ELF-1 (cell line): ENCODE measurements at regions not wholly inside any gene's neighbourhood (a gene's known extent, or its start where the extent isn't known, plus 50 kb on each side); places are given as distances from the start of the nearest gene placed in this dataset.
"Not testable (repeated sequence)": the region's sequence is repeated elsewhere in the genome, so short reads cannot be mapped to it uniquely, and the experiment has no call there.

Experiments used
- DNase-seq: peaks from one replicate; pipeline ENCODE4 v3.0.0-alpha.2; 2016; ENCODE audit warnings: low read depth, low spot score

DNA sequence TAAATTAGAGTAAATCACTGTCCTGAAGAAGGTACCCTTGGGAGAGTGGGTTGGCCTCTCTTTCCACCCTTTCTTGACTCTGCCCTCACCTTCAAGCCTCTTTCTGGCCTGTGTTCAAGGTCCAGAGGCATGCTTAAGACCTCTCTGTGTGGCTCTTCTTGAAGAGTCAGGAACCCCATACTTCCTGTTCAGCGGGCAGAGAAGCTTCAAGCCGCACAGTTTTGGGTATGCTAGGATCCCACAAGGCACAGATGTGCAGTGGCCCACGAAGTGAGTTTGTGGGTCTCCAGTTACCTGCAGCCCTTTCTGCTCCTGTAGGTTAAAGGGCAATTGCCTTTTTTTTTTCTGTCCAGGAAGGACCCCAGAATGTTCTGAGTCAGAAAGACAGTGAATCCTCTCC, 113.7 kb downstream of the PPIAL4A start:
- not testable (repeated sequence) for DNase-seq

DNA sequence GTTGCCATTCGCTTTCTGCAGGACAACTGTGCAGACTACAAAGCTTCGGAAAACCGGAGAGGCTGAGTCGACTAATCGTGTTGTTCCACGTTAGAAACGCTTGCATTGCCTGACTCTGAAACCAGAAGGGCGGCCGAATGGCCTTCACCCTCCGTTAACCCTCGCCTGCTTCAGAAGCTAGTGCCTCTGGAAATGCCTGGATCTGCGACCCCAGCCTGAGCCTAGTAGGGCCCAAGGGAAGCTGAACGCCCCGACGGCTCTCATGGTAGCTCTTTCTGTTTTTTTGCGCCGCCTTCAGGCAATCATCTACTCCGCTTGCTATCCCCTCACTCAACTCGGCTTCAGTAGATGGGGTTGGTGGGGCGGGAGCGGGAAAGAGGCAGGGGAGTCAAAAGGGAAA, 117.3 kb downstream of the PPIAL4A start:
- peak; percentile 8 for DNase-seq

DNA sequence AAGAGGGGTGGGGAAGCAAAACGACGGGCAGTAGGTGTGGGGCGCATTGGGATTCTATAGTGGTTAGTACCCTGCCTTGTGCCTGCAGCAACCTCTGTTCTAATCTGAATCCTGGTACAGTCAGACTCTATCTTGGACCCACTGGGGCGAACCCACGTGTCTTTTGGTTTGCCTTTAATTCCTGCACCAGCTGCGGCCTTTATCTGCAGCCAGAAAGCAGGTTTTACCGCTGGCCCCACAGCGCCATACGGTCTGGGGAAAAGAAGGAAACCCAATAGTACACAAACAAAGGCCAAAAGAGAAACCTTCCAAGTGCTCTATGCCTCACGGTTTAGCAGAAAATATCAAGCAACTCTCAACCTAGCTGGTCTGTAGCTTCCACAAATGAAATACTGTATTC, 118.2 kb downstream of the PPIAL4A start:
- peak; percentile 2 for DNase-seq

DNA sequence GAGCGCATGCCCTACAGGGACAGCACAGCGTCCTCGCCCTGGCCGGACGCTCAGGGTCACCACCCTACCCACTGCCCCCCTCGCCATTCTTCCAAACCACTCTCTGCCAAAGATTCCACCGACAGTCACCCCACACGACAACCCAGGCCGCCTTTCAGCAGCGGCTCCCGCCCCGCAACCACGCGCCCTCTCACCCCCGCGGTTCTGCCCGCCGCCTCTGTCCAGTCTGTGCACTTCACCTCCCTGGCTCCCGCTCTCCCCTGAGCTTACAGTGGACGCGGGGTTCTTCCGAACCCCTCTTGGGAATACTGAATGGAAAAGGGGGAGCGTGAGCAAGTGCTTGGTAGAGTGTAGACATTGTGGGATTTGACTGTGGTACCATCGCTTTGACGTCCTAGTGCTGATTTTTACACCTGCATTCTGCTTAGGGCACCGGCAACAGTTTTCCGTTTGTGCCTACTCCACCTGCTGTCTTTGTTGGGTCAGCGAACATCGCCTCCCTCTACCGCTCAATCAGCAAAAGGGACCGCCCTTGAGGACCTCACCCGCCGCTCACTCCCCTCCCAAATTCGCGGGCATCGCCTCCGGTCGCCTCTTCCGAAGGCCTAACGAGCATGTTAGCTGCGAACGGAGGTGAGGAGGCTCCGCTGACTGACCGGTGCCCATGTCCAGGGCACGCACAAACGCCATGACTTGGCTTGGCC, 119.1 kb downstream of the PPIAL4A start:
- peak; percentile 1 for DNase-seq

DNA sequence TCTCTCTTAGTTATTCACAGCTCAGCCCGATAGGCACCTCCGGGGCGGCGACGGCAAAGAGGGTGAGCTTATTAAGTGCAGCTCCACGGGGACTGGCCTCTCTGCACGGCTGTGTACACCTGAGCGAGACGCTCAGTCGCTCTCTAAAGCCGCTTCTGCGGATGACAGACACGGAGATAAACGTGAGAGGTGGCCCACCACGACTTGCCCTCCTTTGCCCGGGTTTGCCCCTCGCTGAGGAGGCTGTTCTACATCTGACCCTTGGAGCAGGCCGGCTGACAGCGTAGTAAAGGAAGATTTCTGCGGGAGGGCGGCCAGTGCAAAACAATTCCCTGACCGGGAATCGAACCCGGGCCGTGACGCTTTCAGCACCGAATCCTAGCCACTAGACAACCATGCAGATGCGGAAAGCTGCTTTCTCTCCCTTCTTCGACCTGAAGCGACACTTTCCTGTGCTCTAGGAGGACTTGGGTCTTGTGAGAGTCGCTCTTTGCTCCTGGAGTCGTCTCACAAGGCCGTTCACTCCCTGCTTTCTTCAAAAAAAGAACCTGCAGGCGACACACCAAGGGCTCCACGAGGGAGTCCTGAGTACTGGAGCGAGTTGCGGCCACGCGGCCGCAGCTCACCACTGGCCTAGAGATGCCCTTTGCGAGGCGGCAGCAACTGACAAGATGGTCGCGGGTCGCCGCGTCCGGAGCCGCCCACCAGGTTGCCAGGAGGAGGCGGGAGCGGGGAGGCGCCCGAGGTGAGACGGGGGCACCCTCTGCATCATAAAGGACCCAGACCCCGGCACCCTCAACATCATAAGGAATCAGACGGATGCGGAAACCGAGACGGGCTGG, 119.9 kb downstream of the PPIAL4A start:
- peak; percentile 64 for DNase-seq

GRCh38 chr1:121010141-121010540, 120.6 kb downstream of the PPIAL4A start:
- DNase-seq, result not testable (repeated sequence)

- not testable (repeated sequence) for DNase-seq
Measured at GRCh38 chr1:121013181-121013580, 123.6 kb downstream of the PPIAL4A start.

GRCh38 chr1:121016182-121017028, 126.8 kb downstream of the PPIAL4A start:
- peak; percentile 87 for DNase-seq

- peak; percentile 2 for DNase-seq
Measured at GRCh38 chr1:121019715-121020349, 130.3 kb downstream of the PPIAL4A start.

DNA sequence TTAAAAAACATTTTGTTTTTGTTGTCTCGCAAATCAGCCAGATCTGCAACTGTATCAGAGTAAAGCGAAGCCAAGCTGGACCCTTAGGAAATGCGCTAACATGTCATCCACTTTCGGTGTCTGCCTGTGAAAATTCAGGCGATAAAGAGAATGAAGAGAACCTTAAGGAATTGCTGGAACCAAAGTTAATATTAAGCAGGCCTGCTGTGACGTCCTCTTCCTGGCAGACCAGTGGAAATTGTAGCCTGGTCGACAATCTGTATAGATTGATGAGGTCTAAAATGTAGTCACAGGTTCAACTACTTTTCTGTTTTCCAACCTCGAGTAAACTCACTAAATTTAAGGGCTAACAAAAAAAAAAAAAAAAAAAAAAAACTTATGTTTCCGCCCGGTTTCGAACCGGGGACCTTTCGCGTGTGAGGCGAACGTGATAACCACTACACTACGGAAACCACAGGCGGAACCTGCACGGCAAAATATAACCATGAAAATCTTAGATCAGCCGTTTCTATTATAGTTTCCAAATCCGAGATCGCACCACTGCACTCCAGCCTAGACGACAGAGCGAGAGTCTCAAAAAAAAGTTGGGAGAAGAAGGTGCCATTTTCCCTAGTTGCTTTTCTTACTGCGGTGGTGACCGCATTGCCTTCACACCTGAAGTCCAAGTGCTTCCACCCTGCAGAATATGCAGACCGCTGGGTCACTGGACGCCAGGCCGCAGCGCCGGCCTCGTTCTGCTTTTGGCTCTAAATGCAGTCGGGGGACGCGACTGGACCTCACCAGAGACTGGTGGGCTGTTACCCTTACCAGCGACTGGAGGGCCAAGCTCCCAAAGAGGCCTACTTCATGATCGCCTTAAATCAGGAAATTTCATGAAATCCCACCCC, 131.0 kb downstream of the PPIAL4A start:
- peak; percentile 71 for DNase-seq

DNA sequence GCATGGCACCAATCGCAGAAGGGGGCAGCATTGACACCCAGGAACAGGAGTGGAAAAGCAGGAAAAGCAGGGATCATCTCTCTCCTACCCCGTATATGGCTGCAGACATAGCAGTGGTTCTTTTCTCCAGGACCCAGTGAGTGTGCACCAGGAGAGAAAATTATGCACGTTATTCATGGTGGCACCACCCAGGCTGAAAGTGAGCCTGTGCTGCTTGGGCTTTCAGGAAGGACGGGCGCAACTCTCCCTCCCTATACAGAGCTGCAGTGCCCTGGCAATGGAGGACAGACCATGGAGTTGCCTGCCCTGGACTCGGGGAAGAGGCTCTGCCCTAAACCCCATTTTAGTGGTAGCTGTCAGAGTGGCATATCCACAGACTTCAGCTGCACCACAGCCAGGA, 132.1 kb downstream of the PPIAL4A start:
- DNase-seq, result peak; percentile 1

DNA sequence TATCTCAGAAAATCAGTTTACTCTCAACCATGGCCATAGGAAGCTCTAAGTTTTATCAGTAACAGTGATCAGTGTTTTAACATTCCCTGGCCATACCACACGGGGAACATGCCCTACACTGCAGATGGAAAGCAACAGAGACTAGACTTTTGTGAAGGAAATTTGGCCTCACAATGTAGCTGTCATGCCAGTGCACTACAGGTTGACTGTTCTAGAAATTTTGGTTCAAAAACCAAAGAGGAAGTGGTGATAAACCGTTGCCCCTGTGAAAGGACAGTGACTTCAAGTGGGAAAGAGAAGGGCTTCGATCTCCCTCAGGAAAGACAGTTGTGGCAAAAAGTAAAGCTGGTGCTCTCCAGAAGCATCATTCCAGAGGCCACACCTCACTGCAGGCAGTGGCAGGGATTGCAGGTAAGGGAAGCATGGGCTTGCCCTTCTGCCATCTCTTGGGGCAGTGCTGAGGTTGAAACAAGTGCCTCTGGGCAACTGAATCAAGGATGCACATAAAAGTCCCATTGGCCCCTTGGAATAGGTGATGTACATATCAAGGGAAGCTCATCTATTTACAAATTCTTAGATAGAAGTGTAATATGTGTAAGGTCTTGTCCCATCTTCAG, 143.4 kb downstream of the PPIAL4A start:
- not testable (repeated sequence) for DNase-seq

- DNase-seq, result not testable (repeated sequence)
Measured at GRCh38 chr1:121036792-121037191, 147.2 kb downstream of the PPIAL4A start.

DNA sequence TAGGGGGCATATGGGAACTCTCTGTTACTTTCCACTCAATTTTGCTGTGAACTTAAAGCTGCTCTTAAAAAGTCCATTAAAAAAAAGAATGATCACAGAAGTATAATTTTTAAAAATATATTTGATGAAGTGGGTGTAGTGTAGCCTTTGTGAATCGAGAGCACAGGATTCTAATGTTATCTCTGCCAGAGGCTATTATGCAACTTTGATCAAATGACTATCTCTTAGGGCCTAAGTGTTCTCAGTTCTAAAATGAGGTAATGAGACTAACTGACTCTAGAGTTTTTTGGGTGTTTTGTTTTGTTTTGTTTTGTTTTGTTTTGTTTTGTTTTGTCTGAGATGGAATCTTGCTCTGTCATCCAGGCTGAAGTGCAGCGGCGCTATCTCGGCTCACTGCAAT, 143.2 kb downstream of the FAM72B start:
- not testable (repeated sequence) for DNase-seq

DNA sequence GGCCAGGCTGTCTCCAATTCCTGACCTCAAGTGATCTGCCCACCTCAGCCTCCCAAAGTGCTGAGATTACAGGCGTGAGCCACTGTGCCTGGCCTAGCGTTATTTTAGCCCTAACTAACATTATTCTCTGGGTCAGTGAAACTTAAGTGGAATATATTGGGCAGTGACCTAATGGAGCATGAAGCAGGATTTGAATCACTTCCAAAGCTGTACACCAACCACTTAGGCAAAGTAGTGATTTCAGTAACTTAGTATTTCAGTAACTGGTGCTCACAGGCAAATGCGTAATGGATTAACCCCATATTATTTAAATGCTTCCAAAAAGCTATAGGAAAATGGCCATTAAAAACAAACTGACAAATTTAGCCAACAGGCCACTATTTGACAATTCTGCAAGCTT, 142.6 kb downstream of the FAM72B start:
- not testable (repeated sequence) for DNase-seq

GRCh38 chr1:121042882-121043281, 141.3 kb downstream of the FAM72B start:
- not testable (repeated sequence) for DNase-seq

DNA sequence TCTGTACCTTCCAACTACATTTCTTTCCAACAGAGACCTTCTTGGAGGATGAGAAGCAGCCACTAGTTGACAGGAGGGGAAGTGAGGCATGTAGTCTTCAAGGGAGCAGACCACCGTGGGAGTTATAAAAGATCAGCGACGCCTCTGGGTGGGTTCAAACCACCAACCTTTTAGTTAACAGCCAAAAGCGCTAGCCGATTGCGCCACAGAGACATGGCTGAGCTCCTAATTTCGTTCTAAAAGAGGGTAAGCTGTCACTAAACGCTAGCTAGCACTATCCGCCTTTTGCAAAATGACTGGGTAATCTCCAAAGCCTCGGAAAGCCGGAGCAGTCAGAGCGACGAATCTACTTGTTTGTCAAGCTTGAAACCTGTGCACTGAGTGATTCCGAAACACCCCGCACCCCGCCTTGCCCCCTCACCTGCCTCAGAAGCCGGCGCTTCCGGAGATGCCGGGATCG, 135.8 kb downstream of the FAM72B start:
- DNase-seq, result peak; percentile 9

- DNase-seq, result not testable (repeated sequence)
Measured at GRCh38 chr1:121048769-121049443, 135.2 kb downstream of the FAM72B start.

GRCh38 chr1:121050097-121050496, 134.0 kb downstream of the FAM72B start:
- not testable (repeated sequence) for DNase-seq
